ENCODE measurements at regions not wholly inside any gene's neighbourhood (a gene's known extent, or its start where the extent isn't known, plus 50 kb on each side); places are given as distances from the start of the nearest gene placed in this dataset.

GRCh38 chr2:122905431-122905830, 1119.7 kb upstream of the CNTNAP5 start:
- Histone ChIP-seq H3K36me3 (ENCODE audit: control insufficient read depth in 4 of 4, insufficient read depth in 4 of 4, low read length in 4 of 4) (no peaks in the 10 kb centered on the region), H3K9me3 (ENCODE audit: control insufficient read depth in 4 of 4, insufficient read depth in 3 of 4, low read length in 3 of 4) (no peaks in the 10 kb centered on the region), H3K4me3 (no peak overlapping the region), H3K4me1 (ENCODE audit: control insufficient read depth in 5 of 5, insufficient read depth in 5 of 5, low read length in 5 of 5) (peaks cover 0 to 9% (median 0%) of the 10 kb centered on the region in 5 donors), H3K27ac (ENCODE audit: low read depth in 1 of 2, low read length in 1 of 2) (no peak overlapping the region), H3K27me3 (ENCODE audit: control insufficient read depth in 3 of 3, insufficient read depth in 3 of 3, low read length in 2 of 3) (no peaks in the 10 kb centered on the region), H3K9ac (ENCODE audit: insufficient read depth in 1 of 2, low read length in 2 of 2) (no peak overlapping the region)
- no peak for TF ChIP-seq CTCF (IDR thresholded peaks at IDR 0.05; ENCODE audit: control extremely low read depth, extremely low read depth)
- no peak for ATAC-seq (ENCODE audit: insufficient read depth, low FRiP score)
- 84 to 85% methylated on average over 4 of the region's 4 CpGs for WGBS, 2 donors
- DNase-seq = peak in 2 of 3 donors; percentile 66 to 69

- Histone ChIP-seq H3K4me3 (no peak overlapping the region), H3K36me3 (ENCODE audit: control insufficient read depth in 4 of 4, insufficient read depth in 4 of 4, low read length in 4 of 4) (no peaks in the 10 kb centered on the region), H3K27me3 (ENCODE audit: control insufficient read depth in 3 of 3, insufficient read depth in 3 of 3, low read length in 2 of 3) (no peaks in the 10 kb centered on the region), H3K9ac (ENCODE audit: insufficient read depth in 1 of 2, low read length in 2 of 2) (no peak overlapping the region), H3K9me3 (ENCODE audit: control insufficient read depth in 4 of 4, insufficient read depth in 3 of 4, low read length in 3 of 4) (no peaks in the 10 kb centered on the region), H3K27ac (ENCODE audit: low read depth in 1 of 2, low read length in 1 of 2) (no peak overlapping the region), H3K4me1 (ENCODE audit: control insufficient read depth in 5 of 5, insufficient read depth in 5 of 5, low read length in 5 of 5) (peaks cover 0 to 9% (median 0%) of the 10 kb centered on the region in 5 donors)
- no peak for DNase-seq
- no peak for ATAC-seq (ENCODE audit: insufficient read depth, low FRiP score)
- WGBS, 2 donors = 76 to 92% methylated on average over 1 of the region's 1 CpG
- no peak for TF ChIP-seq CTCF (IDR thresholded peaks at IDR 0.05; ENCODE audit: control extremely low read depth, extremely low read depth)
These were observed 1116.9 kb upstream of the CNTNAP5 start for GRCh38 chr2:122908159-122908558.

- no peak overlapping the region for H3K27ac ChIP-seq (ENCODE audit: low read depth in 1 of 2, low read length in 1 of 2)
- peaks cover 0 to 16% (median 12%) of the 10 kb centered on the region in 4 donors for H3K9me3 ChIP-seq (ENCODE audit: control insufficient read depth in 4 of 4, insufficient read depth in 3 of 4, low read length in 3 of 4)
- H3K4me1 ChIP-seq (ENCODE audit: control insufficient read depth in 5 of 5, insufficient read depth in 5 of 5, low read length in 5 of 5) = no peaks in the 10 kb centered on the region
- ATAC-seq (ENCODE audit: insufficient read depth, low FRiP score) (no peak), DNase-seq (peak; percentile 13 to 55 (median 18))
- no peak overlapping the region for H3K4me3 ChIP-seq
- TF ChIP-seq CTCF (IDR thresholded peaks at IDR 0.05; ENCODE audit: control extremely low read depth, extremely low read depth) = no peak
- H3K27me3 ChIP-seq (ENCODE audit: control insufficient read depth in 3 of 3, insufficient read depth in 3 of 3, low read length in 2 of 3) = no peaks in the 10 kb centered on the region
- WGBS, 2 donors = 32 to 63% methylated on average over 3 of the region's 3 CpGs
- H3K9ac ChIP-seq (ENCODE audit: insufficient read depth in 1 of 2, low read length in 2 of 2) = no peak overlapping the region
- no peaks in the 10 kb centered on the region for H3K36me3 ChIP-seq (ENCODE audit: control insufficient read depth in 4 of 4, insufficient read depth in 4 of 4, low read length in 4 of 4)
These were observed 1097.9 kb upstream of the CNTNAP5 start for GRCh38 chr2:122927197-122927596.
